Mucosa of descending colon (tissue), 3 donors: ENCODE measurements at regions not wholly inside any gene's neighbourhood (a gene's known extent, or its start where the extent isn't known, plus 50 kb on each side); places are given as distances from the start of the nearest gene placed in this dataset.

Source experiments
- ATAC-seq: fragments of 200-7000 bp; cut with Tn5 transposase; one replicate; pipeline ENCODE4 v1.9.1; 2020; ENCODE audit warnings: mild to moderate bottlenecking, moderate library complexity
- DNase-seq, 3 donors: peaks; one replicate each; pipeline ENCODE4 v3.0.0-alpha.2; 2020
- H3K36me3 ChIP-seq: fragments of 200-600 bp; one replicate; pipeline ENCODE4 v1.8.0; 2021; ENCODE audit warnings: low read depth, mild to moderate bottlenecking
- H3K4me1 ChIP-seq: fragments of 200-600 bp; one replicate; pipeline ENCODE4 v1.8.0; 2021; ENCODE audit warnings: low read depth, mild to moderate bottlenecking
- H3K4me3 ChIP-seq: fragments of 200-600 bp; one replicate; pipeline ENCODE4 v1.8.0; 2021; ENCODE audit warnings: mild to moderate bottlenecking
- H3K9me3 ChIP-seq: fragments of 200-600 bp; one replicate; pipeline ENCODE4 v1.8.0; 2021; ENCODE audit warnings: mild to moderate bottlenecking
- intact Hi-C, 2 donors: fragments of 100-400 bp; cut with DNase I in 1 of 2; cut with micrococcal nuclease in 1 of 2; formaldehyde crosslinking; loops; one replicate each; pipeline versions ENCODE4 v1.11.0 to v1.11.1; 2022; cut with DNase I, micrococcal nuclease
- TF ChIP-seq, protein P1 (sequence below): fragments of 200-600 bp; IDR thresholded peaks from one replicate; pipeline ENCODE4 v1.8.0; 2022; ENCODE audit warnings: antibody characterized with exemption, mild to moderate bottlenecking
- donor health status: DM: no; HTN: no; CAD: no; lungs with moderate emphysema.
- donor health status: DM: no; HTN: no; CAD: no.
- donor health status: DM: no; HTN: yes; CAD: no.

DNA sequence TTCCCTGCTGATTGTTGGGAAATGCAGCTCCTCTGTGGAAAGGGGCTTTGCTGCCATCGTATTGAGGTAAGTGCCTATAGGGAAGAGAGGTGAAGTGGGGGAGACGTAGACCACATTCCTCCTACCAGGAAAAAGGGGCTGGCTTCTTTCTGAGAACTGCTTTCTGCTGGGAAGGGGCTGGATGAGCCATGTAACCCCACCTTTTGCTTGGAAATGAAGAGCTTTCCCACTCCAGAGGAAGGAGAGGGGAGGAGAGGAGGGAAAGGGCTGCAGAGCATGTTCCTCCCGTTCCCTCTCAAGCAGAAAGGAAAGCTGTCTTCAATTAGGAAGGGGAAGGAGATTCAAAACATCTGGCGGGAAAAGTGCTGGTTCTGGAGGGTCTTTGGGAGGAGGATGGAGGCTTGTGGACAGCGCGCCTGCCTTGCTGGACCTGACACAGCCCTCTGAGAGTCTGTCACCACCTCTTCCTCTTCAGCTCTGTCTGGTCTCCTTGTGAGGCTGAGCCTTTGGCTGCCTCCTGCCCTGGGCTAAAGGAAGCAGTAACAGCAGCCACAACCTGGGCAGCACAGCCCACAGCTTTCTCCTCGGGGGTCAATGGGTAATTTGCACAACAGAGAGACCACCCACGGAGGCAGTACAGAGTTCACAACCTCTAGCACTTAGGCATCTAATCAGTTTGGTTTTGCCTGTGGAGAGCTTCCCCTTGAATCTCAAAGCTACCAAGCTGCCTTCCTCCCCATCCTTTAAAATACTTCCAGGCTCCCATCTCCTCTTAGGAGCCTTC, 410.0 kb upstream of the TNP1 start:
- intact Hi-C loops, result no loop called here
- no peak for ATAC-seq

DNA sequence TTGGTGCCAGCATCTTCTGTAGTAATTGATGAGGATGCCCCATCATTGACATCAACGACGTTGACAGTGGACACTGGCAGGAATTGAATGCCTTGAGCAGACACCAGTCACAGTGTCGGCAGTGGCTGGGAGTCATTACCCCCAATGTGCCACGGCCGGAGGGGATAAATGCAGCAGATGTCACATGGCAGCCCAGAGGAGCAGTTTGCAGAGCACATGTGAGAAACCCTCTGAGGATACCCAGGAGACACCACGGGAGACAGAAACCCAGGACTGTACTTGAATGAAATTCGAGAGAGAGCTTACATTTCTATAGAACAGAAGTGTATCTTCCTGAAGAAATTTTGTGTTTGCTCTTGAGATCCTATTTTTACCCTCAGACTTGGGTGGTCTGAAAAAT, 409.1 kb upstream of the TNP1 start:
- Histone ChIP-seq H3K4me3 (no peak overlapping the region), H3K36me3 (no peaks in the 10 kb centered on the region), H3K4me1 (no peaks in the 10 kb centered on the region), H3K9me3 (no peaks in the 10 kb centered on the region)
- DNase-seq, result no peak
- intact Hi-C loops, result no loop called here
- no peak for ATAC-seq
- TF ChIP-seq, protein P1, sequence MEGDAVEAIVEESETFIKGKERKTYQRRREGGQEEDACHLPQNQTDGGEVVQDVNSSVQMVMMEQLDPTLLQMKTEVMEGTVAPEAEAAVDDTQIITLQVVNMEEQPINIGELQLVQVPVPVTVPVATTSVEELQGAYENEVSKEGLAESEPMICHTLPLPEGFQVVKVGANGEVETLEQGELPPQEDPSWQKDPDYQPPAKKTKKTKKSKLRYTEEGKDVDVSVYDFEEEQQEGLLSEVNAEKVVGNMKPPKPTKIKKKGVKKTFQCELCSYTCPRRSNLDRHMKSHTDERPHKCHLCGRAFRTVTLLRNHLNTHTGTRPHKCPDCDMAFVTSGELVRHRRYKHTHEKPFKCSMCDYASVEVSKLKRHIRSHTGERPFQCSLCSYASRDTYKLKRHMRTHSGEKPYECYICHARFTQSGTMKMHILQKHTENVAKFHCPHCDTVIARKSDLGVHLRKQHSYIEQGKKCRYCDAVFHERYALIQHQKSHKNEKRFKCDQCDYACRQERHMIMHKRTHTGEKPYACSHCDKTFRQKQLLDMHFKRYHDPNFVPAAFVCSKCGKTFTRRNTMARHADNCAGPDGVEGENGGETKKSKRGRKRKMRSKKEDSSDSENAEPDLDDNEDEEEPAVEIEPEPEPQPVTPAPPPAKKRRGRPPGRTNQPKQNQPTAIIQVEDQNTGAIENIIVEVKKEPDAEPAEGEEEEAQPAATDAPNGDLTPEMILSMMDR, result no peak

More for the DNA sequence above, 410.0 kb upstream of the TNP1 start:
- TF ChIP-seq, protein P1, result no peak
- Histone ChIP-seq H3K9me3 (no peaks in the 10 kb centered on the region), H3K4me3 (no peak overlapping the region), H3K36me3 (no peaks in the 10 kb centered on the region), H3K4me1 (no peaks in the 10 kb centered on the region)
- no peak for DNase-seq

DNA sequence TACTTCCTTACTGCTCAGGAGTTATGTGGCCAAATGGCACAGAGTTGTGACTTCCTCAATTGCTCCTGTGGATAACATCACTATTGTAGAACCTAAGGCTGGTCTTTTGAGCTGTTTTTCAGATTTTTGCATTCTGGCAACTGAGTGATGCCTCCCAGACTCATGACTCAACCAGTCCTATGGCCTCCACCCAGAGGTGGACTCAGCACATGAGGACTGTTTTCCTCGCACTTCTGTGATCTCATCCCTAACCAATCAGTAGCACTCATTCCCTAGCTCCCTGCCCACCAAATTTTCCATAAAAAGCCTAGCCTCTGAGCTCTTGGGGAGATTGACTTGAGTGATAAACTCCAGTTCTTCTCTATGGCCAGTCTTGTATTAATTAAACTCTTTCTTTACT, 407.9 kb upstream of the TNP1 start:
- DNase-seq (no peak), ATAC-seq (no peak)
- no peaks in the 10 kb centered on the region for H3K4me1 ChIP-seq
- no peaks in the 10 kb centered on the region for H3K9me3 ChIP-seq
- TF ChIP-seq, protein P1, result no peak
- H3K36me3 ChIP-seq, result no peaks in the 10 kb centered on the region
- intact Hi-C loops, result no loop called here
- H3K4me3 ChIP-seq, result no peak overlapping the region

GRCh38 chr2:217263756-217264155, 403.9 kb upstream of the TNP1 start:
- Histone ChIP-seq H3K9me3 (no peaks in the 10 kb centered on the region), H3K36me3 (no peaks in the 10 kb centered on the region), H3K4me3 (no peak overlapping the region), H3K4me1 (no peaks in the 10 kb centered on the region)
- ATAC-seq, result no peak
- no peak for DNase-seq
- TF ChIP-seq, protein P1, result no peak
- intact Hi-C loops, result no loop called here

DNA sequence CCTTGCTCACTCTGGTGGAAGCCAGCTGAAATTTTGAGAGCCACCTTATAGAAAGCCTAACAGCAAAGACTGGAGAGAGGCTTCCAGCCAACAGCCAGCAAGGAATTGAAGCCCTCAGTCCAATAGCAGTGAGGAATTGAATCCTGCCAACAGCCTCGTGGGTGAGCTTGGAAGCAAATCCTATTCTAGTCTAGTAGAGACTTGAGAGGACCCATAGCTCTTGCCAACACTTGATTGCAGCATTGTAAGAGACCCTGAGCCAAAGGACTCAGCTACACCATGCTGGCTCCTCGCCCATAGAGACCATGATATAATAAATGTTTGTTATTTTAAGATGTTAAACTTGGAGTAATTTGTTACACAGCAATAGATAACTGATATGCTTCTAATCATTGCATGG, 403.0 kb upstream of the TNP1 start:
- Histone ChIP-seq H3K4me1 (no peaks in the 10 kb centered on the region), H3K9me3 (no peaks in the 10 kb centered on the region), H3K36me3 (no peaks in the 10 kb centered on the region), H3K4me3 (no peak overlapping the region)
- TF ChIP-seq, protein P1, result no peak
- DNase-seq (no peak), ATAC-seq (no peak)
- intact Hi-C loops, result no loop called here
